ENCODE measurements at regions not wholly inside any gene's neighbourhood (a gene's known extent, or its start where the extent isn't known, plus 50 kb on each side); places are given as distances from the start of the nearest gene placed in this dataset.

- TF ChIP-seq ZNF219 (CRISPR knock-in tag; IDR thresholded peaks at IDR 0.05; ENCODE audit: borderline replicate concordance) (no peak), CTCF (IDR thresholded peaks at IDR 0.05) (no peak), CREB1 (CRISPR knock-in tag; IDR thresholded peaks at IDR 0.05) (no peak), ATF3 (CRISPR knock-in tag; conservative IDR thresholded peaks at IDR 0.05) (no peak), ZNF121 (CRISPR knock-in tag; IDR thresholded peaks at IDR 0.05) (no peak), KAT7 (CRISPR knock-in tag; IDR thresholded peaks at IDR 0.05; ENCODE audit: borderline replicate concordance) (no peak), TEAD4 (CRISPR knock-in tag; IDR thresholded peaks at IDR 0.05) (no peak), ZBTB21 (CRISPR knock-in tag; IDR thresholded peaks at IDR 0.05; ENCODE audit: borderline replicate concordance) (no peak), NR1H2 (CRISPR knock-in tag; IDR thresholded peaks at IDR 0.05) (no peak)
These were observed 208.2 kb downstream of the RPLP1 start for GRCh38 chr15:69660658-69661405.

Measured in WTC11 (cell line).